NT2/D1 (cell line): ENCODE measurements at regions not wholly inside any gene's neighbourhood (a gene's known extent, or its start where the extent isn't known, plus 50 kb on each side); places are given as distances from the start of the nearest gene placed in this dataset.

Experiments
- SUZ12 ChIP-seq: IDR thresholded peaks from 2 replicates; pipeline ENCODE4 v1.6.1; 2011; ENCODE audit not compliant: insufficient read length, insufficient read depth; ENCODE audit errors: extremely low read depth
- ZNF274 ChIP-seq: IDR thresholded peaks from 2 replicates; pipeline ENCODE4 v1.6.1; 2011; ENCODE audit warnings: mild to moderate bottlenecking, low read depth, low read length

GRCh38 chr15:31782016-31782783, 248.1 kb upstream of the CHRNA7 start:
- no peak for TF ChIP-seq SUZ12
- no peak for TF ChIP-seq ZNF274
